A673 (cell line): ENCODE measurements at regions not wholly inside any gene's neighbourhood (a gene's known extent, or its start where the extent isn't known, plus 50 kb on each side); places are given as distances from the start of the nearest gene placed in this dataset.

Source experiments
- EZH2 ChIP-seq: fragments of 200-600 bp; sonication (generic); IDR thresholded peaks from 2 replicates; pipeline ENCODE4 v1.6.1; 2017; ENCODE audit warnings: borderline replicate concordance, low read depth, mild to moderate bottlenecking, mixed read lengths, antibody characterized with exemption, low read length; ENCODE audit not compliant: poor library complexity, severe bottlenecking
- TF ChIP-seq, protein P1 (sequence below): fragments of 300-800, 200-600 bp; sonication (generic); conservative IDR thresholded peaks from 2 replicates; pipeline ENCODE4 v1.5.1; 2017; ENCODE audit warnings: low read depth, mild to moderate bottlenecking, antibody characterized with exemption, low read length, moderate library complexity, mixed read lengths

DNA sequence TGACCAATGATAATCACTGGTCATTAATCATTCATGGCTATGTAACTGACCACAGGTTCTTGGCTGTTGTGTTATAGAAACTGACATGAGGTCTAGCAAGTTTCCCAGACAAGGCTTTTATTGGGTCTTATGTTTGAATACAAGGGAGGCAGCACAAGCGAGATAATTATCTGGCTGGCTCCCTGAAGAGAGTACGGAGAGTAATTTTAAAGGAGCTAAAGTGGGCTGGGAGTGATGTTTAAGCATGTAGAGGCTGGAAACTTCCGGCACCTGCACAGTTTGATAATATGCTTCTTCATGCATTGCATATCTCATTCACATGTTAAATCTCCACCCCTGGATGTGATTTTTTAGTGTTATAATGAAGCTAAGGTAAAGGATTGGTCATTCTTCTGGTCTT lies 116.2 kb upstream of the KCNK1 start:
- TF ChIP-seq, protein P1, sequence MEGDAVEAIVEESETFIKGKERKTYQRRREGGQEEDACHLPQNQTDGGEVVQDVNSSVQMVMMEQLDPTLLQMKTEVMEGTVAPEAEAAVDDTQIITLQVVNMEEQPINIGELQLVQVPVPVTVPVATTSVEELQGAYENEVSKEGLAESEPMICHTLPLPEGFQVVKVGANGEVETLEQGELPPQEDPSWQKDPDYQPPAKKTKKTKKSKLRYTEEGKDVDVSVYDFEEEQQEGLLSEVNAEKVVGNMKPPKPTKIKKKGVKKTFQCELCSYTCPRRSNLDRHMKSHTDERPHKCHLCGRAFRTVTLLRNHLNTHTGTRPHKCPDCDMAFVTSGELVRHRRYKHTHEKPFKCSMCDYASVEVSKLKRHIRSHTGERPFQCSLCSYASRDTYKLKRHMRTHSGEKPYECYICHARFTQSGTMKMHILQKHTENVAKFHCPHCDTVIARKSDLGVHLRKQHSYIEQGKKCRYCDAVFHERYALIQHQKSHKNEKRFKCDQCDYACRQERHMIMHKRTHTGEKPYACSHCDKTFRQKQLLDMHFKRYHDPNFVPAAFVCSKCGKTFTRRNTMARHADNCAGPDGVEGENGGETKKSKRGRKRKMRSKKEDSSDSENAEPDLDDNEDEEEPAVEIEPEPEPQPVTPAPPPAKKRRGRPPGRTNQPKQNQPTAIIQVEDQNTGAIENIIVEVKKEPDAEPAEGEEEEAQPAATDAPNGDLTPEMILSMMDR: no peak
- no peak for TF ChIP-seq EZH2
